NK-92 treated with Interleukin-12 subunit alpha and Interleukin-12 subunit beta, amount 100 ng/mL, for 24 hours (cell line): ENCODE measurements at regions not wholly inside any gene's neighbourhood (a gene's known extent, or its start where the extent isn't known, plus 50 kb on each side); places are given as distances from the start of the nearest gene placed in this dataset.
"Not testable (repeated sequence)": the region's sequence is repeated elsewhere in the genome, so short reads cannot be mapped to it uniquely, and the experiment has no call there.

Experiments
- DNase-seq: peaks from one replicate; lab custom pipeline; 2025; lab: John Stamatoyannopoulos, UW

- DNase-seq: no peak
Observed at GRCh38 chr2:167582619-167583018, 664.8 kb downstream of the STK39 start.

DNA sequence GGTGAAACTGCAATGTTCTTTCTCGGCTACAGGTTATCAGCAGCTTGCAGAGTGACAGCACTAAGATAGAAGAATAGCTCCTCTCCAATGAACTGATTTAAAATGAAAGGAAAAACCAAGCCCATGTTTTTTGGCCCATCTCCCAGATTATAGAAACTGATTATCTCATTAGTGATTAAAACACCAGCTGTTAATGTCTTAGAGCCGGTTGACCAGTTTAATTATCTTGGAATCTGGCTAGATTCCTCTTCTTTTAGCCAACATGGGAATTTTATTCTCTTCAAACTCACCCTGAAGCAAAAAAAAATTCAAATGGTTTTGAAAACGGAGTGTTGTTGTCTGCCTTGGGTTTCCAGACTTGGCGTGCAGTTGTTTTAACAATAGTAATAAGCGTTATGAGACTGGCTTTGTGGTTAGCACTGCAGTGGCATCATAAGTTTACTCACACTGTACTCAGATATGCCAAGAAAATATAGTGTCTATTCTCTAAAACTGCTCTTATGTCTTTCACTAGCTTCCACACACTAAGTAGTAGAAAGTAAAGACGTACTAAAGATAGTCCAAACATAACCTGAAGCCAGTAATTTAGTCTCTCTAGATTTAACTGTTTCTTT, 665.3 kb downstream of the STK39 start:
- no peak for DNase-seq

DNA sequence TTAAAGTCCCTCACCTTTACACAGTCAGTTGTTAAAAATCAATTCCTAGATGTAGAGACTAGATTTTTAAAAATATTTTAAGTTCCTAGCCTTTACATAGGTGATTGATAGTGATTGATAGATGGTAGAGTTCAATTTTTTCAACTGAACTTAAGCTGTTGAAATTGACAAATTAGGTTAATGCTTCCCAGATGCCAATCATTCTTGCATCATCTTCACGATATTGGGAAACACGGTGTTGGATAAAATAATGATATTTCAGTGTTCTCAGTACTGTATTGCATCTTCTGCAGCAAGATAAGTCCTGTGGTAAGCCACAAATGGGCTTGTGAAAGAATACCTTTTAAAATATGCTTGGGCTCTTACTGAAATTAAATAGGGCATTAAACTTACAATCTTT, 667.6 kb downstream of the STK39 start:
- no peak for DNase-seq

DNA sequence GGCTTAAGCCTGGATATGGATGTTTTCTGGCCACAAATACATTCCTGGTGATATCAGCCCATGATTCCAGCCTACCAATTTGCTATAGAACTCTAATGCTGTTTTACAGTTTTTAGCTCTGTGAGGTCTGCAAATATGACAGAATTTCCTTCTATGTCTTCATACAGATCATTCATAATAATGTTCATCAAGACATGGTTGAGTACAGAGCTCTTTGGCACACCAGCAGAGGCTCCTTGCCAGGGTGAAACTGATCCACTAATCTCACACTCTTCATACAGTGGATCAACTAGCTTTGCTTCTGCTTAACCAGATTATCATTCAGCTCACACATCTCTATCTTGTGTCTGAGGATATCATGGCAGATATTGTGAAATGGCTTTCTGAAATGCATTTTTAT, 672.1 kb downstream of the STK39 start:
- no peak for DNase-seq

- no peak for DNase-seq
Observed at GRCh38 chr2:167572883-167573619, 674.3 kb downstream of the STK39 start.

- no peak for DNase-seq
Observed at GRCh38 chr2:167570370-167570769, 677.0 kb downstream of the STK39 start.

- DNase-seq: not testable (repeated sequence)
Observed at GRCh38 chr2:167563885-167564619, 675.8 kb downstream of the XIRP2 start.

GRCh38 chr2:167558272-167558991, 670.2 kb downstream of the XIRP2 start:
- DNase-seq: not testable (repeated sequence)

GRCh38 chr2:167555098-167555720, 666.9 kb downstream of the XIRP2 start:
- DNase-seq: no peak

GRCh38 chr2:167553635-167554034, 665.4 kb downstream of the XIRP2 start:
- no peak for DNase-seq

GRCh38 chr2:167551416-167551815, 663.1 kb downstream of the XIRP2 start:
- DNase-seq: no peak

GRCh38 chr2:167550448-167550847, 662.2 kb downstream of the XIRP2 start:
- DNase-seq: no peak

GRCh38 chr2:167548396-167548795, 660.1 kb downstream of the XIRP2 start:
- DNase-seq: no peak

GRCh38 chr2:167544602-167545001, 656.3 kb downstream of the XIRP2 start:
- no peak for DNase-seq

DNA sequence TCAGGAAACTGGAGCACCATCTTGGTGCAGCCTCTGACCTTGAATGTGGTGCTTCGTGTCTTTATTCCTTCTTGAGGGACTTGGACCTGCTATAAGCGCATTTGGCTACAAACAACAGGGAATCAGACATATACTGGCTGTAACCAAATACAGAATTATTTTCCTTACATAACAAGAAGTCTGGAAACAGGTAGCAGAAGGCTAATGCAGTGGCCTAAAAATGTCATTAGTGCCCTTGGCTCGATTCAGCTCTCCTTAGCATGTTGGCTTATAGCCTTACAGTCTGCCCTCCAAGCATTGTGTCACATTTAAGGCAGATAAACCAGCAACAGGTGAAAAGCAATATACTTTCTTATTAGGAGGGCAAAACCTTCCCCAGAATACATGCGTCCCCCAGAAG, 655.4 kb downstream of the XIRP2 start:
- no peak for DNase-seq

DNA sequence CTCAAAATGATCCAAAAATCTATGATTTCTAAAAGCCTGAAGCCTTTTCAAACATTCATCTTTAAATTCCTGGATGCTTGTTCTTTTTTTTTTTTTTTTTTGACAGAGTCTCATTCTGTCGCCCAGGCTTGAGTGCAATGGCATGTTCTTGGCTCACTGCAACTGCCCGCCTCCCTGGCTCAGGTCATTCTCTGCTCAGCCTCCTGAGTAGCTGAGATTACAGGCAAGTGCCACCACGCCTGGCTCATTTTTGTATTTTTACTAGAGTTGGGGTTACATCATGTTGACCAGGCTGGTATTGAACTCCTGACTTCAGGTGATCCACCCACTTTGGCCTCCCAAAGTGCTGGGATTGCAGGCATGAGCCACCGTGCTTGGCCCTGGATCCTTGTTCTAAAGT, 649.5 kb downstream of the XIRP2 start:
- DNase-seq: no peak

DNA sequence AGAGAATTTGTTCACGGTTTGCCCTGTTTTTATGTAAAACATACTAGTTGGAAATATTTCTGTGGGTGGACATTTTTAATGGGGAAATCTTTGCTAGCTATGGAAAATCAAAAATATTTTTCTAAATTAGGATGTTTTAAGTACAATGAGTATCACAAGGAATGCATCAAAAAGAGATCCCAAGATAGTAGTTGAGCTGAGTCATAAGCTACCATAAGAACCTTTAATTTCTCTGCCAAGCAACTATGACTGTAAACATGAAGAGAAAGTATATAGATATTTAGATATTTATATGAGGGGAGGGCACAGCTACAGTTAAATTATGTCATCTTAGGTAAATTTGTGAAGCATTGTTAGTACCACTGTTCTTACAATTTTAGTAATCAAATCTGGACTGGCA, 646.2 kb downstream of the XIRP2 start:
- no peak for DNase-seq

GRCh38 chr2:167524786-167525185, 636.5 kb downstream of the XIRP2 start:
- DNase-seq: no peak

- no peak for DNase-seq
Observed at GRCh38 chr2:167510071-167510759, 621.9 kb downstream of the XIRP2 start.

DNA sequence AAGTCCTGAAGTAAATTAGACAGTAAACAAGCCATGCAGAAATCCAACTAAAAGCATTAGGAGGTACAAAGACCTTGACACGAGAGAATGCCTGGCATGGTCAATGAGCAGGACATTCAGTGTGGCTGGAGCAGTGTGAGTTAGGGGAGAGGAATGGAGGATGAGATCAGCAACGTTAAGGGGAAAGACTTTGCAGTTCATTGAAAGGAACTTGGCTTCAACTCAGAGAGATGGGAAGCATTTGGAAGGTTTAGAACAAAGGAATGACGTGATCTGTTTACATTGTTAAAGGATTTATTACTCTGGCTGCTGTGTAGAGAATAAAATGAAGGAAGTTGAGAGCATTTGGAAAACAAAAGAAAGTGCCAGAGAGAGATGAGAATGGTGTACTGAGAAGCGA, 621.3 kb downstream of the XIRP2 start:
- no peak for DNase-seq

GRCh38 chr2:167508709-167509108, 620.4 kb downstream of the XIRP2 start:
- no peak for DNase-seq
